ENCODE measurements at regions not wholly inside any gene's neighbourhood (a gene's known extent, or its start where the extent isn't known, plus 50 kb on each side); places are given as distances from the start of the nearest gene placed in this dataset.
"Not testable (repeated sequence)": the region's sequence is repeated elsewhere in the genome, so short reads cannot be mapped to it uniquely, and the experiment has no call there.

GRCh38 chr22:44570476-44571445, 72.7 kb upstream of the RTL6 start:
- H3K4me3 ChIP-seq (ENCODE audit: low read length), result no peak overlapping the region
- no peak for TF ChIP-seq CTCF (IDR thresholded peaks at IDR 0.05; ENCODE audit: insufficient read depth, low read depth, low read length, missing control alignments)

GRCh38 chr22:44569561-44569991, 71.5 kb upstream of the RTL6 start:
- no peak for TF ChIP-seq CTCF (IDR thresholded peaks at IDR 0.05; ENCODE audit: insufficient read depth, low read depth, low read length, missing control alignments)
- H3K4me3 ChIP-seq (ENCODE audit: low read length), result no peak overlapping the region
- no peak for DNase-seq (ENCODE audit: low read depth)

More at GRCh38 chr22:44570476-44571445, 72.7 kb upstream of the RTL6 start:
- DNase-seq (ENCODE audit: low read depth), result no peak

- H3K4me3 ChIP-seq (ENCODE audit: low read length), result no peak overlapping the region
- peak; percentile 48 for DNase-seq (ENCODE audit: low read depth)
- peak; percentile 51 for TF ChIP-seq CTCF (IDR thresholded peaks at IDR 0.05; ENCODE audit: insufficient read depth, low read depth, low read length, missing control alignments)
Measured at GRCh38 chr22:44567846-44568493, 69.9 kb upstream of the RTL6 start.

GRCh38 chr22:44567378-44567841, 69.4 kb upstream of the RTL6 start:
- not testable (repeated sequence) for H3K4me3 ChIP-seq (ENCODE audit: low read length)
- DNase-seq (ENCODE audit: low read depth), result peak; percentile 25

GRCh38 chr22:44566911-44567310, 68.9 kb upstream of the RTL6 start:
- DNase-seq (ENCODE audit: low read depth), result no peak
- no peak for TF ChIP-seq CTCF (IDR thresholded peaks at IDR 0.05; ENCODE audit: insufficient read depth, low read depth, low read length, missing control alignments)
- H3K4me3 ChIP-seq (ENCODE audit: low read length), result no peak overlapping the region

GRCh38 chr22:44562651-44563050, 64.6 kb upstream of the RTL6 start:
- H3K4me3 ChIP-seq (ENCODE audit: low read length); DNase-seq (ENCODE audit: low read depth): not testable (repeated sequence)

GRCh38 chr22:44561139-44561840, 63.3 kb upstream of the RTL6 start:
- no peak overlapping the region for H3K4me3 ChIP-seq (ENCODE audit: low read length)
- DNase-seq (ENCODE audit: low read depth), result no peak
- no peak for TF ChIP-seq CTCF (IDR thresholded peaks at IDR 0.05; ENCODE audit: insufficient read depth, low read depth, low read length, missing control alignments)

GRCh38 chr22:44558671-44559070, 60.6 kb upstream of the RTL6 start:
- peak; percentile 81 for DNase-seq (ENCODE audit: low read depth)
- H3K4me3 ChIP-seq (ENCODE audit: low read length), result not testable (repeated sequence)

- not testable (repeated sequence) for H3K4me3 ChIP-seq (ENCODE audit: low read length); DNase-seq (ENCODE audit: low read depth)
Measured at GRCh38 chr22:44557872-44558271, 59.8 kb upstream of the RTL6 start.
